GM12873 (cell line): ENCODE measurements at regions not wholly inside any gene's neighbourhood (a gene's known extent, or its start where the extent isn't known, plus 50 kb on each side); places are given as distances from the start of the nearest gene placed in this dataset.

Experiments
- TF ChIP-seq, protein P1 (sequence below): IDR thresholded peaks from 2 replicates; pipeline ENCODE4 v1.5.1; 2012; ENCODE audit warnings: low read depth, mild to moderate bottlenecking, moderate library complexity, low read length, control low read depth; ENCODE audit not compliant: insufficient read depth; ENCODE audit errors: missing control alignments

DNA sequence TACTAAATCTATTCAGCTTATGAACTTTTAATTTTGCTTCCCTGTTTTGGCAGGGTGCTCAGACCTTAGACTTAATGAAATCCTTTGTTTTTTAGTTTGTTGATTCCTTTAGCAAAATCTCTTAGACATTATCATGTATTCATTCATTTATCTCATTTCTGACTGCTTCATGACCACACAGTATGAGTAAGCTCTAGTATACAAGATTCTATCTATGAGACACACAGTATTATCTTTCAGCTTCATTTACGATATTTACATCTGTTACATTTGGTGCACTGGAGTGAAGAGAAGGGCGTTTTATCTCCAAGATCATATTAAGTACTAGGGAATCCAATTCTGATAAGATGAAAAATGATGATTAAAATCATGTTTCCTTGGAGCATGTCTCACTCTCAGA lies 448.1 kb upstream of the CA10 start:
- TF ChIP-seq, protein P1, sequence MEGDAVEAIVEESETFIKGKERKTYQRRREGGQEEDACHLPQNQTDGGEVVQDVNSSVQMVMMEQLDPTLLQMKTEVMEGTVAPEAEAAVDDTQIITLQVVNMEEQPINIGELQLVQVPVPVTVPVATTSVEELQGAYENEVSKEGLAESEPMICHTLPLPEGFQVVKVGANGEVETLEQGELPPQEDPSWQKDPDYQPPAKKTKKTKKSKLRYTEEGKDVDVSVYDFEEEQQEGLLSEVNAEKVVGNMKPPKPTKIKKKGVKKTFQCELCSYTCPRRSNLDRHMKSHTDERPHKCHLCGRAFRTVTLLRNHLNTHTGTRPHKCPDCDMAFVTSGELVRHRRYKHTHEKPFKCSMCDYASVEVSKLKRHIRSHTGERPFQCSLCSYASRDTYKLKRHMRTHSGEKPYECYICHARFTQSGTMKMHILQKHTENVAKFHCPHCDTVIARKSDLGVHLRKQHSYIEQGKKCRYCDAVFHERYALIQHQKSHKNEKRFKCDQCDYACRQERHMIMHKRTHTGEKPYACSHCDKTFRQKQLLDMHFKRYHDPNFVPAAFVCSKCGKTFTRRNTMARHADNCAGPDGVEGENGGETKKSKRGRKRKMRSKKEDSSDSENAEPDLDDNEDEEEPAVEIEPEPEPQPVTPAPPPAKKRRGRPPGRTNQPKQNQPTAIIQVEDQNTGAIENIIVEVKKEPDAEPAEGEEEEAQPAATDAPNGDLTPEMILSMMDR = no peak

DNA sequence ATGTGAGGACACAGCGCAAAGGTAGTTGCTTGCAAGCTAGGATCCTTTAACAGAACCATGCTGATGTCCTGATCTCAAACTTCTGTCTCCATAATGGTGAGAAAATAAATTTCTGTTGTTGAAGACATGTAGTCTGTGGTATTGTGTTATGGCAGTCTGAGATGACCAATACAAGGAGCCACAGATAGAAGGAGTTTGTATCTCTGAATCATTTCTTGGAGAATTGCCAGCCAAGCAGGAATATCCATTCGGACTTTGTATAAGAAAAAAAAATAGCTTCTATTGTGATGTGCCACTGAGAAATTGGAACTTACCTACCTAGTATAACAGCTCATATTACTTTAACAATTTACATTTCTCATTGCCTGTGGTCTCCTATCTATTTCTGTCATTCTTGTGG lies 447.6 kb upstream of the CA10 start:
- TF ChIP-seq, protein P1 = no peak

DNA sequence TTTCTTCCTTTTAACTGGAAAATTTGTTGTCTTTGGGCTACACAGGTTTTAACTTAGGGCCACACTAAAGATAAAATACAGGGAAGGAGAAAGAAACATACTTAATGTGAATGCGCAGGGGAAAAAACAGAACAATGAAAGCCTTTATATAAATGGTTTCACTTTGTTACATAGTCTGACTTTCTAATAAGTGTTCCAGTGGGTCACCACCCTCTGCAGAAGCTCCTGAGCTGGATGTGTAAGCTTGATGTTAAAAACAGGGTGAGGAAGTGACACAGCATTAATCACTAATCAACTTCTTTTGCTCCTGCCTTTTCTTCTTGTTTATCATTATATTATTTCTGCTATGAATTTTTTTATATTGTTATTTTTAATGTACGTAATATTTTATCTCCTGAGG lies 445.6 kb upstream of the CA10 start:
- TF ChIP-seq, protein P1 = no peak

DNA sequence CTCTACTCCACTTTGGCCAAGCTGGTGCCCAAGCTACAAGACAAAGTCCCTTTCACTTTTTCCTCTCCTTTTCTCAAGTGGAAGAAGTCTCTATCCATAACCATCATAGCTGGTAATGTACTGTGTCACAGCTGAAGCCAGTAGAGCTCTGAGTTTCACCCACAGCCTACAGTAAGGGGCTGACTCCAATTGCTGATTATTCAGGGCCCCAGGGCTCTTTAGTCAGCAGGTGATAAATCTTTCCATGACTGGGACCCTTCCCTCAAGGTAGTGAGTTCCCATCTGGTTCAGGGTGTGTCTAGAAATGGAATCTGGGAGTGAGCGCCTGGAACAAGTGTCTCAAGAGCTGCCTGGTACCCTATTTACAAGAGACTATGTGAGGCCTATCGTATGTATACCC lies 436.0 kb upstream of the CA10 start:
- TF ChIP-seq, protein P1 = no peak

DNA sequence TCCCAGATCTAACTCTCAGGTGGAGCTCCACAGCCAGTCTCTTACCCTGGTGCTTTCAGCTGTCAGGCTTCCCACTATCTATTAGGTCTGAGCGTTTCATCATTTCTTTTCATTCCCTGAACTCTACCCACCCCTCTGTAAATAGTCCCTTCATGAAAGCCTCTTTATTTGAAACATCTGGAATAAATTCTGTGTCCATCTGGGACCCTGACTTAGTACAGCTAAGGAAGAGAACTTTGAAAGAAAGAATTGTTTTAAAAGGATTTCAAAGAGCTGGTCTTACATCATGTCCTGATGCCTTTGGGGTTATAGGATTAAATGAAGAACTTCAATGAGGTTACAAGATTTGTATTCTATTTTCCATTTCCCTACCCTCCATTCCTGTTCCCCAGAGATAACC lies 388.5 kb upstream of the CA10 start:
- TF ChIP-seq, protein P1 = no peak

DNA sequence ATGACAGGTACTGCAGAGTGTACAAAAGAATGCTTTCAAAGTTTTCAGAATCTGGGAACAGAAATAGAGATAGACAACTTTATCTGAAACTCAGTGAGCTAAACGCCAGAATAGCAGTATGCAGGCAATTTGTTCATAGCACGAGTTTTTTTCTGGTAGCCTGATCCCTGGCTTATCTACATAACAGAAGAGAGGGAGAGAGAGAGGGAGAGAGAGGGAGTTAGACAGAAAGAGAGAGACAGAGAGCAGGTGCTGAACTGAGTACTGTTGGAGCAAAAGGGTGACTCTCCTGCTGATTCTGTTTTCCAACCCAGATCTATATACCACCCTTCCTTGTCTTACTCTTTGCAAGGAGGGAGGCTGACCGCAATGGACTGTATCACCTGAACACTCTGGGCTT lies 388.0 kb upstream of the CA10 start:
- TF ChIP-seq, protein P1 = no peak

DNA sequence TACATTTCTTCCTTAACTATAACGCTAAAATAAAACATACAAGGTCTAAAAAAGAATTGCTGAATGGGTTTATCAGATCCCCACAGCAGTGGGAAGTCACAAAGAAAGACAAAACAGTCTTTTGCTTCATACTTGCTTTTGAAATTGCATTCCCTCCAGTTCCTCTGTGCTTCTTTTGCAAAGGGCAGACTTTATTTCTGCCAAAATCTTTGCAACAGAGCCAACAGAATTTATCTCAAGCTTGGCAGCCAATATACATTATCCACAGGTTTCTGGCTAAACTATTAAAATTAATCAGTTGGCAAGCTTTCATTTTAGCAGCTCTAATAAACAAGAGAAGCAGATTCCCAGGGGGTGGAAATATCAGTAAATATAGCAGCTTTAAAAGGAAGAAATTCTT lies 378.9 kb upstream of the CA10 start:
- TF ChIP-seq, protein P1 = no peak
